ENCODE measurements at regions not wholly inside any gene's neighbourhood (a gene's known extent, or its start where the extent isn't known, plus 50 kb on each side); places are given as distances from the start of the nearest gene placed in this dataset.

DNA sequence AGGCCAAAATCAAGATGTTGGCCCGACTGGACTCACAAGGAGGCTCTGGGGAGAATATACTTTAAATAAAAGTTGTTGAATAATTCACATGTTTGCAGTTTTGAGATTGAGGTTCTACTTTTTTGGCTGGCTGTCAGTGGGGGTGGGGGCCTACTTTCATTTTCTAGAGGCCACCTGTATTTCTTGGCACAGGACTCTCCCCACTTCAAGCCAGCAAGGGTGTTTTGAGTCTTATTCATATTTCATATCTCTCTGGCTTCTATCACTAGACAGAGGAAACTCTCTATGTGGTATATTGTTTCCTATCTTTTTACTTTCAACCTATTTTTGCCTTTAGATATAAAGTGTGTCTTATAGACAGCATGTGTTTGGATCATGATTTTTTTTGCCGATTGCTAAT, 266.4 kb downstream of the PRR32 start:
- TF ChIP-seq, protein P1, sequence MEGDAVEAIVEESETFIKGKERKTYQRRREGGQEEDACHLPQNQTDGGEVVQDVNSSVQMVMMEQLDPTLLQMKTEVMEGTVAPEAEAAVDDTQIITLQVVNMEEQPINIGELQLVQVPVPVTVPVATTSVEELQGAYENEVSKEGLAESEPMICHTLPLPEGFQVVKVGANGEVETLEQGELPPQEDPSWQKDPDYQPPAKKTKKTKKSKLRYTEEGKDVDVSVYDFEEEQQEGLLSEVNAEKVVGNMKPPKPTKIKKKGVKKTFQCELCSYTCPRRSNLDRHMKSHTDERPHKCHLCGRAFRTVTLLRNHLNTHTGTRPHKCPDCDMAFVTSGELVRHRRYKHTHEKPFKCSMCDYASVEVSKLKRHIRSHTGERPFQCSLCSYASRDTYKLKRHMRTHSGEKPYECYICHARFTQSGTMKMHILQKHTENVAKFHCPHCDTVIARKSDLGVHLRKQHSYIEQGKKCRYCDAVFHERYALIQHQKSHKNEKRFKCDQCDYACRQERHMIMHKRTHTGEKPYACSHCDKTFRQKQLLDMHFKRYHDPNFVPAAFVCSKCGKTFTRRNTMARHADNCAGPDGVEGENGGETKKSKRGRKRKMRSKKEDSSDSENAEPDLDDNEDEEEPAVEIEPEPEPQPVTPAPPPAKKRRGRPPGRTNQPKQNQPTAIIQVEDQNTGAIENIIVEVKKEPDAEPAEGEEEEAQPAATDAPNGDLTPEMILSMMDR (IDR thresholded peaks at IDR 0.05), result no peak
- TF ChIP-seq POLR2AphosphoS5 (IDR thresholded peaks at IDR 0.05; ENCODE audit: low read depth, low read length), result no peak
- TF ChIP-seq, protein P2, sequence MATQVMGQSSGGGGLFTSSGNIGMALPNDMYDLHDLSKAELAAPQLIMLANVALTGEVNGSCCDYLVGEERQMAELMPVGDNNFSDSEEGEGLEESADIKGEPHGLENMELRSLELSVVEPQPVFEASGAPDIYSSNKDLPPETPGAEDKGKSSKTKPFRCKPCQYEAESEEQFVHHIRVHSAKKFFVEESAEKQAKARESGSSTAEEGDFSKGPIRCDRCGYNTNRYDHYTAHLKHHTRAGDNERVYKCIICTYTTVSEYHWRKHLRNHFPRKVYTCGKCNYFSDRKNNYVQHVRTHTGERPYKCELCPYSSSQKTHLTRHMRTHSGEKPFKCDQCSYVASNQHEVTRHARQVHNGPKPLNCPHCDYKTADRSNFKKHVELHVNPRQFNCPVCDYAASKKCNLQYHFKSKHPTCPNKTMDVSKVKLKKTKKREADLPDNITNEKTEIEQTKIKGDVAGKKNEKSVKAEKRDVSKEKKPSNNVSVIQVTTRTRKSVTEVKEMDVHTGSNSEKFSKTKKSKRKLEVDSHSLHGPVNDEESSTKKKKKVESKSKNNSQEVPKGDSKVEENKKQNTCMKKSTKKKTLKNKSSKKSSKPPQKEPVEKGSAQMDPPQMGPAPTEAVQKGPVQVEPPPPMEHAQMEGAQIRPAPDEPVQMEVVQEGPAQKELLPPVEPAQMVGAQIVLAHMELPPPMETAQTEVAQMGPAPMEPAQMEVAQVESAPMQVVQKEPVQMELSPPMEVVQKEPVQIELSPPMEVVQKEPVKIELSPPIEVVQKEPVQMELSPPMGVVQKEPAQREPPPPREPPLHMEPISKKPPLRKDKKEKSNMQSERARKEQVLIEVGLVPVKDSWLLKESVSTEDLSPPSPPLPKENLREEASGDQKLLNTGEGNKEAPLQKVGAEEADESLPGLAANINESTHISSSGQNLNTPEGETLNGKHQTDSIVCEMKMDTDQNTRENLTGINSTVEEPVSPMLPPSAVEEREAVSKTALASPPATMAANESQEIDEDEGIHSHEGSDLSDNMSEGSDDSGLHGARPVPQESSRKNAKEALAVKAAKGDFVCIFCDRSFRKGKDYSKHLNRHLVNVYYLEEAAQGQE (IDR thresholded peaks at IDR 0.05; ENCODE audit: insufficient read depth in 1 of 2, low read depth in 2 of 2, low read length in 1 of 2), result no peak
- no peak for TF ChIP-seq TCF7L2 (IDR thresholded peaks at IDR 0.05; ENCODE audit: low read depth, low read length)
